H9 (cell line): ENCODE measurements at regions not wholly inside any gene's neighbourhood (a gene's known extent, or its start where the extent isn't known, plus 50 kb on each side); places are given as distances from the start of the nearest gene placed in this dataset.

Experiments used
- DNase-seq: peaks from one replicate; pipeline ENCODE4 v3.0.0-alpha.2; 2017
- H2AFZ ChIP-seq: one replicate; pipeline ENCODE4 v1.6.1; 2013; ENCODE audit warnings: mild to moderate bottlenecking, low read length, control low read depth, moderate library complexity
- H2AK5ac ChIP-seq: 2 replicates; pipeline ENCODE4 v1.6.1; 2013; ENCODE audit warnings: low read length, control low read depth, mixed read lengths; ENCODE audit not compliant: insufficient read length
- H2BK120ac ChIP-seq: one replicate; pipeline ENCODE4 v1.6.1; 2013; ENCODE audit warnings: low read depth, mild to moderate bottlenecking, low read length, control low read depth, inconsistent platforms; ENCODE audit not compliant: poor library complexity, severe bottlenecking
- H2BK12ac ChIP-seq: 2 replicates; pipeline ENCODE4 v1.6.1; 2013; ENCODE audit warnings: low read length, control low read depth, mixed read lengths, low read depth; ENCODE audit not compliant: insufficient read length
- H2BK15ac ChIP-seq: 2 replicates; pipeline ENCODE4 v1.6.1; 2013; ENCODE audit warnings: low read depth, low read length, control low read depth
- H2BK20ac ChIP-seq: one replicate; pipeline ENCODE4 v1.6.1; 2013; ENCODE audit warnings: low read depth, mild to moderate bottlenecking, low read length, control low read depth, inconsistent platforms; ENCODE audit not compliant: poor library complexity, severe bottlenecking
- H2BK5ac ChIP-seq: 2 replicates; pipeline ENCODE4 v1.6.1; 2013; ENCODE audit warnings: low read length, control low read depth, mixed read lengths; ENCODE audit not compliant: insufficient read length
- H3K14ac ChIP-seq: 2 replicates; pipeline ENCODE4 v1.6.1; 2013; ENCODE audit warnings: low read length, control low read depth; ENCODE audit not compliant: insufficient read depth
- H3K18ac ChIP-seq: 2 replicates; pipeline ENCODE4 v1.6.1; 2013; ENCODE audit warnings: low read depth, mild to moderate bottlenecking, mixed read lengths, low read length, control low read depth; ENCODE audit not compliant: insufficient read length
- H3K23ac ChIP-seq: 2 replicates; pipeline ENCODE4 v1.6.1; 2013; ENCODE audit warnings: low read length, control low read depth, mixed read lengths, low read depth; ENCODE audit not compliant: insufficient read length
- H3K23me2 ChIP-seq: 2 replicates; pipeline ENCODE4 v1.6.1; 2013; ENCODE audit warnings: low read depth, mild to moderate bottlenecking, mixed read lengths, low read length, control low read depth; ENCODE audit not compliant: insufficient read length, poor library complexity, severe bottlenecking
- H3K27ac ChIP-seq: 2 replicates; pipeline ENCODE4 v1.5.1; 2013; ENCODE audit warnings: low read length, control low read depth, mixed read lengths, low read depth; ENCODE audit not compliant: insufficient read length
- H3K27me3 ChIP-seq: 2 replicates; pipeline ENCODE4 v1.6.1; 2013; ENCODE audit warnings: low read length, control low read depth, inconsistent platforms; ENCODE audit not compliant: insufficient read depth
- H3K4ac ChIP-seq: 2 replicates; pipeline ENCODE4 v1.6.1; 2013; ENCODE audit warnings: low read depth, mild to moderate bottlenecking, control low read depth, inconsistent platforms, low read length, moderate library complexity
- H3K4me1 ChIP-seq: 2 replicates; pipeline ENCODE4 v1.6.1; 2013; ENCODE audit warnings: low read length, control low read depth, inconsistent platforms; ENCODE audit not compliant: insufficient read depth
- H3K4me2 ChIP-seq: 2 replicates; pipeline ENCODE4 v1.6.1; 2013; ENCODE audit warnings: low read length, control low read depth, mixed read lengths; ENCODE audit not compliant: insufficient read length, insufficient read depth
- H3K56ac ChIP-seq: 2 replicates; pipeline ENCODE4 v1.6.1; 2013; ENCODE audit warnings: low read depth, mild to moderate bottlenecking, mixed read lengths, low read length, control low read depth; ENCODE audit not compliant: insufficient read length
- H3K79me1 ChIP-seq: 2 replicates; pipeline ENCODE4 v1.6.1; 2013; ENCODE audit warnings: low read depth, mild to moderate bottlenecking, moderate library complexity, low read length, control low read depth, inconsistent platforms; ENCODE audit not compliant: insufficient read depth, poor library complexity, severe bottlenecking
- H3K79me2 ChIP-seq: 2 replicates; pipeline ENCODE4 v1.6.1; 2013; ENCODE audit warnings: low read length, control low read depth, inconsistent platforms; ENCODE audit not compliant: insufficient read depth
- H3K9ac ChIP-seq: 2 replicates; pipeline ENCODE4 v1.6.1; 2013; ENCODE audit warnings: low read length, control low read depth, mixed read lengths; ENCODE audit not compliant: insufficient read length; ENCODE audit errors: extremely low read depth
- H3K9me3 ChIP-seq: one replicate; pipeline ENCODE4 v1.6.1; 2013; ENCODE audit warnings: low read depth, low read length, inconsistent platforms; ENCODE audit not compliant: control insufficient read depth
- H3T11ph ChIP-seq: one replicate; pipeline ENCODE4 v1.6.1; 2013; ENCODE audit warnings: mild to moderate bottlenecking, low read length, control low read depth, inconsistent platforms
- H4K20me1 ChIP-seq: one replicate; pipeline ENCODE4 v1.6.1; 2013; ENCODE audit not compliant: control insufficient read depth, insufficient read length, insufficient read depth
- H4K5ac ChIP-seq: 2 replicates; pipeline ENCODE4 v1.6.1; 2013; ENCODE audit warnings: low read depth, mild to moderate bottlenecking, mixed read lengths, low read length, control low read depth; ENCODE audit not compliant: insufficient read length
- H4K8ac ChIP-seq: replicated peaks from 2 replicates; pipeline ENCODE4 v1.6.1; 2013; ENCODE audit warnings: low read length, control low read depth, mixed read lengths, low read depth; ENCODE audit not compliant: insufficient read length
- H4K91ac ChIP-seq: 2 replicates; pipeline ENCODE4 v1.6.1; 2013; ENCODE audit warnings: low read depth, mild to moderate bottlenecking, moderate library complexity, mixed read lengths, low read length, control low read depth; ENCODE audit not compliant: insufficient read length
- H3K27ac Mint-ChIP-seq, 3 experiments: 2 replicates in 2 of 3; 3 replicates in 1 of 3; pipeline ENCODE4 v1.8.0; 2020 to 2021; ENCODE audit warnings: mixed read lengths in 3 of 3, mild to moderate bottlenecking in 1 of 3, moderate library complexity in 1 of 3
- H3K27me3 Mint-ChIP-seq: 2 replicates; pipeline ENCODE4 v1.8.0; 2021; ENCODE audit warnings: low read depth, mild to moderate bottlenecking, moderate library complexity, mixed read lengths
- H3K36me3 Mint-ChIP-seq, 3 experiments: 2 replicates in 2 of 3; 3 replicates in 1 of 3; pipeline ENCODE4 v1.8.0; 2020 to 2021; ENCODE audit warnings: low read depth in 3 of 3, mixed read lengths in 3 of 3; ENCODE audit not compliant: insufficient read depth in 1 of 3
- H3K4me1 Mint-ChIP-seq, 2 experiments: 2 replicates each; pipeline ENCODE4 v1.8.0; 2020; ENCODE audit warnings: mixed read lengths in 2 of 2
- H3K4me3 Mint-ChIP-seq, 2 experiments: 2 replicates in 1 of 2; 3 replicates in 1 of 2; pipeline ENCODE4 v1.8.0; 2020 to 2021; ENCODE audit warnings: mild to moderate bottlenecking in 2 of 2, mixed read lengths in 2 of 2, moderate library complexity in 1 of 2
- H3K9me3 Mint-ChIP-seq, 2 experiments: 2 replicates in 1 of 2; 3 replicates in 1 of 2; pipeline ENCODE4 v1.8.0; 2020; ENCODE audit warnings: mild to moderate bottlenecking in 2 of 2, mixed read lengths in 2 of 2, moderate library complexity in 1 of 2
- WGBS: extraction: QIAGEN DNeasy Blood & Tissue Kit; methylation state at CpG from one replicate; pipeline ENCODE4 v1.1.7; 2013; ENCODE audit warnings: missing lambda C conversion rate, low lambda C conversion rate, mixed read lengths; ENCODE audit not compliant: insufficient read length; ENCODE audit errors: extremely low coverage; 5-methylcytosine and 5-hydroxymethylcytosine counted together
- TF ChIP-seq, protein P1 (sequence below): fragments of 200-600 bp; sonication (generic); conservative IDR thresholded peaks from 3 replicates; pipeline ENCODE4 v1.8.0; 2021; ENCODE audit warnings: antibody characterized with exemption, mild to moderate bottlenecking

- H3K27ac ChIP-seq: no peak overlapping the region
- H4K5ac ChIP-seq: no peak overlapping the region
- no peak overlapping the region for H2AFZ ChIP-seq
- no peak overlapping the region for H3T11ph ChIP-seq
- H3K4me2 ChIP-seq: no peak overlapping the region
- TF ChIP-seq, protein P1, sequence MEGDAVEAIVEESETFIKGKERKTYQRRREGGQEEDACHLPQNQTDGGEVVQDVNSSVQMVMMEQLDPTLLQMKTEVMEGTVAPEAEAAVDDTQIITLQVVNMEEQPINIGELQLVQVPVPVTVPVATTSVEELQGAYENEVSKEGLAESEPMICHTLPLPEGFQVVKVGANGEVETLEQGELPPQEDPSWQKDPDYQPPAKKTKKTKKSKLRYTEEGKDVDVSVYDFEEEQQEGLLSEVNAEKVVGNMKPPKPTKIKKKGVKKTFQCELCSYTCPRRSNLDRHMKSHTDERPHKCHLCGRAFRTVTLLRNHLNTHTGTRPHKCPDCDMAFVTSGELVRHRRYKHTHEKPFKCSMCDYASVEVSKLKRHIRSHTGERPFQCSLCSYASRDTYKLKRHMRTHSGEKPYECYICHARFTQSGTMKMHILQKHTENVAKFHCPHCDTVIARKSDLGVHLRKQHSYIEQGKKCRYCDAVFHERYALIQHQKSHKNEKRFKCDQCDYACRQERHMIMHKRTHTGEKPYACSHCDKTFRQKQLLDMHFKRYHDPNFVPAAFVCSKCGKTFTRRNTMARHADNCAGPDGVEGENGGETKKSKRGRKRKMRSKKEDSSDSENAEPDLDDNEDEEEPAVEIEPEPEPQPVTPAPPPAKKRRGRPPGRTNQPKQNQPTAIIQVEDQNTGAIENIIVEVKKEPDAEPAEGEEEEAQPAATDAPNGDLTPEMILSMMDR: no peak
- Mint-ChIP-seq H3K9me3 (no peaks in the 10 kb centered on the region), H3K27ac (no peak overlapping the region), H3K4me1 (no peaks in the 10 kb centered on the region), H3K36me3 (no peaks in the 10 kb centered on the region; a peak in 1 of 7 replicates), H3K4me3 (no peak overlapping the region), H3K27me3 (no peaks in the 10 kb centered on the region)
- no peak overlapping the region for H3K23ac ChIP-seq
- no CpG with 5 or more reads among the region's 2 CpGs for WGBS
- no peaks in the 10 kb centered on the region for H3K4me1 ChIP-seq
- H3K18ac ChIP-seq: no peak overlapping the region
- H3K27me3 ChIP-seq: no peaks in the 10 kb centered on the region
- no peak overlapping the region for H3K9ac ChIP-seq
- no peak overlapping the region for H2AK5ac ChIP-seq
- H3K4ac ChIP-seq: no peak overlapping the region
- no peak overlapping the region for H2BK12ac ChIP-seq
- no peak overlapping the region for H3K56ac ChIP-seq
- no peak overlapping the region for H4K8ac ChIP-seq
- H4K20me1 ChIP-seq: no peaks in the 10 kb centered on the region
- no peak overlapping the region for H2BK20ac ChIP-seq
- H4K91ac ChIP-seq: no peak overlapping the region
- no peak for DNase-seq
- no peaks in the 10 kb centered on the region for H3K23me2 ChIP-seq
- no peaks in the 10 kb centered on the region for H3K9me3 ChIP-seq
- no peak overlapping the region for H2BK5ac ChIP-seq
- H2BK15ac ChIP-seq: no peak overlapping the region
- H3K79me2 ChIP-seq: no peaks in the 10 kb centered on the region
- no peaks in the 10 kb centered on the region for H3K79me1 ChIP-seq
- H3K14ac ChIP-seq: no peak overlapping the region
- H2BK120ac ChIP-seq: no peak overlapping the region
Measured at GRCh38 chr3:189580190-189580589, 51.0 kb upstream of the TP63 start.
